GM21526 (cell line): ENCODE measurements at regions not wholly inside any gene's neighbourhood (a gene's known extent, or its start where the extent isn't known, plus 50 kb on each side); places are given as distances from the start of the nearest gene placed in this dataset.
"Not testable (repeated sequence)": the region's sequence is repeated elsewhere in the genome, so short reads cannot be mapped to it uniquely, and the experiment has no call there.

ENCODE experiments used
- ATAC-seq: cut with Tn5 transposase; IDR thresholded peaks from one replicate; pipeline ENCODE4 v1.9.1; 2021; ENCODE audit warnings: moderate library complexity; ENCODE audit not compliant: unreplicated experiment, low FRiP score

DNA sequence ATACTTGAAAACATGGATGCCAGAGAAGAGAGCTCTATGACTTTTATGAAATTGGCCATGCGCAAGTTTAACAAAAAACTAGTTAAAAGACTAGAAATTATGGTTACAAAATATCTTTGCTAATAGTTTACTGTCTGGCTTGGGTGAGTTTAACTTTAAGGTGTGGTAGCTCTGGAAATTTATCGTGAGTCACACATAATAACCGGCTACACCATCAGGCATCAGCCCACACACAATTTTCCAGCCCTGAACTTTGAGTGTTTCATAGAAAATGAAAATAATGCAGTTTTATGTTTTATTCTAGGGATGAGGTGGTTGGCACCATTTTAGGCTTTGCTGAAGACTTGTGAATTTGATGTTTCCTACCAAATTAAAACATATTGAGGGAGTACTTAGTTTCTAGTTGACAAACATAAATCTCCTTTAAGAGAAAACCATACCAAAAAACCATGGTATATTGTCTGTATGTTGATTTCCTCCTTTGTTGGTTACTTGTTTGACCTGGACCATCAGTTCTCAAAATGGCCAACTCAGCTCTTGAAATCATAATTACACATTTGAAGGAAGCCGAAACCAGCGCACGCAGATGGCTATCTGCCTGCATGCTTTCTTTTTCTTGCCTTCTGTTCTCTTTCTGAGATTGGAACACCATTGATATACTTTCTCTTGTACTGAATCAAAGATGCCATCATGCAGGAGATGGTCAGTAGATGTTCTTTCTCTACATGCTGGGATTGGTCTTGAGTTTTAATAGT, 125.1 kb downstream of the AKAP11 start:
- ATAC-seq = no peak

DNA sequence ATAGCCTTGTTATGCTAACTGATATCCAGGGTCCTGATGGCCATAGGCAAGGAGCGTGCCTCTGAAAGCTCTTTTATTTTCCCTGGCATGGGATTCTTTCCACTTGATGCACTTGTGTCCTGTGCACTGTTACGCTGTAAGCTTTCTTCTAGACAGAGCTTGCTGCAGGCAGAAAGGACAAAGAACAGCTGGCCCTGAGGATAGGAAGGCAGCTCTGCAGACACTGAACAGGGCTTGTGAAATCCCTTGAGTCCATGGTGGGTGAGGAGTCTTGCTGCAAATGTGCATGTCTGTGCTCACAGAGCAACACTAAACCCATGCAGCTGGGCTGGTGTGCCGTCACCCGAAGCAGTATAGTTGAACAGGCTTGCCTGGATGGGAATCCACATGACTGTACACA, 126.6 kb downstream of the AKAP11 start:
- ATAC-seq = no peak

DNA sequence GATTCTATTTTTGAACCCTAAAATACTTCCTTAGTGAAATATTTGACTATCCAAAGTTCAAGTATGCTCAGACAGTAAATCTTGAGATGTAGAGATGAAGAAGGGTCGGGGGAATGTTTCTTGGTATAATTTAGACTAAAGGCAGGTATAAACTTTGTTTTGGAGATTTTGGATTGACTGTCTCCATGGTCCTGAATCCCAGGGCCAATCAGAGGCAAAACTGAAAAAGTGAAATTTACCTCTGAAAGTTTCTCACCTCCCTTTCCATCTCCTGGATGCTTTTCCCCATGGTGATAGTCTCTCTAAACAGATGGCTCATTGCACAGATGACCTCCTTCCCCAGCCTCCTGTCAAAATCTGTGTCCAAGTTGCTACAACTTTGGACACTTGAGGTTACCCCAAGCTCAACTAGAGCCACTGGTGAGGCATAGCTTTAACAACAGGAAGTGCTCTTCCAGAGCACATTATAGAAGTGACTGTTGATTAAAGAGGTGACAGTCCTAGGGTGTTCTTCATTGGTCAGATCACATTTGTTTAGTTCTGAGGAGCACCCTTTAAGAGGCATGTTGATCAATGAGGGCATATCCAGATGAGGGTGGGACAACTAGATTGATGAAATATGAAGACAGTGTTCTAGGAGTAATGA, 128.4 kb downstream of the AKAP11 start:
- no peak for ATAC-seq

DNA sequence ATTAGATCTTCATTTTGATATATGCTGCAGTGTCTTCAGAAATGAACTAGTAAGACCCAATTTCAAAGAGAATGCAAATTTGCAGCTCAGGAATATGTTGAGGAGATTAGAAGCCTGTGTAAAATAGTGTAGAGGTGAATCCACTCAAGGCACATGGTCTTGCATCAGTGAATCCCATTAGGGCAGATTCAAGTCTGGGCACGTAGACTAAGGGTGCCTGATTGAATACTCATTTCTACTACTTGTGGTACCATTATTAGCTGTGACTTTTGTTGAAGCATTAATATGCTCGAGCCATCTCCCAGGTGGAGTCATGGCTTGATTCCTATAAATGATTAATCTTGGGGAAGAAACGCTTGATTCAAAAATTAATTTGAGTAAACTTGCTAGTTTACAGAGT, 129.4 kb downstream of the AKAP11 start:
- no peak for ATAC-seq

DNA sequence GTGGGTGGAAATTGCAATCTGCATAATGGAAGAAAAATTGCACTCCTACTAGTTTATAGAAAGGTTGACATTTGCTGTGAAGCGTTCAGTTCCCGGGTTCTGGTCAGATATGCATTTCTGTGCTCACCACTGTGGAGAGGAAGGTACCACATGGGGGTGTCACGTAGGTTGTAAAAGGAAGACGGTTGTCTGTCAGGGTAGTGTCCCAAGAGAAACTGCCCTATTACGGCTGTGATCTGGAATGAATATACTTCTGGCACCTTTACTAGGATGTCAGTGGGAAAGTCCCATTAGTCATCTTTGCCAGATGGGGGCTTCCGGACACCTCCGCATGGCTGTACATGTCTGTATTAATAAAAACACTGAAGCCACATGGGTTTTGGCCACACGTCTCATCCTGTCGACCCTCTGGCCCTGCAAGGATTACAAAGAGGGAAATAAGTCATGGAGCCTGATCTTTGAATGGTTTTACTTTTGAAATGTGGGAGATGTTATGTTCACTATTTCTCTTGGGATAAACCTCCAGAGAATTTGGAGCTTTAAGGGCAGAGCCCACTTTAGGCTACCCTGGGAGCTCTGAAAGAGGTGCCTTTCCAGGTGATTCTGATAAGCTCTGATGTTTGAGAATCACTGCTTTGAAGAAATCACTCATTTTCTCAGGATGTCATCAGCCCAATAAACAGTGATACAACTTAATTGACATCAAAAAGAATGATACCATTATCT, 133.9 kb downstream of the AKAP11 start:
- peak; percentile 58 for ATAC-seq

DNA sequence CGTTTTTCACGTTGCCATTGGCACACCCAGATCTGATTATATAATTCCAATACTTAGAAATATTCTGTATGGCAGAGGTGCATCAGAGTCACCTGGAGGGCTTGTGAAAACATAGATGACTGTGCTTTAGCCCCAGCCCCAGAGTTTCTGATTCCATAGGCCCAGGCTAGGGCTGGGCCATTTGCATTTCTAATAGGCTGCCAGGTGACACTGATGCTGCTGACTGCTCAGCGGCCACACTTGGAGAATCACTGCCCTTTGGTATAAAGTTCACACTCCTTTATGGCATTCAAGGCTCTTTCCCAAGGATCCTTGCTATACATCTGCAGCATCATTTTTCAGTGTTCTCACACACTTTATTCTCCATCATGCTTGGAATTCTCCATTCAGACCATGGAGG, 137.1 kb downstream of the AKAP11 start:
- ATAC-seq = no peak

DNA sequence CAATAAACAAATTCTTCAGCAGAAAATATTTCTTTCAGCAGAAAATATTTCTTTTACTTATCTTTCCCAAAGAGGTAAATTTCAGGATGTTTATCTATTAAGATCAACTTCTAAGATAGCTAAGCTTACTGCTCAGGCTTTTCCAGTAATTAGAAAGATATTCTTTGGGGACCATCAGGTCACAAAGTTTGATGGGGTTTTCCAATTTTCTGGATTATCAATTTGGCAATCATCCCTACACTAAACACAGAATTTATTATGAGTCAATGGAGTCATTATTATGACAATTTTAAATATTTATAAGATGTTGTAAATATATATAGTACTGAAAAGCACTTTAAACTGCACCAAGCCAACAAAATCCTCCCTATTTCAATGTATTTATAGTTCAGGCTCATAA, 137.6 kb downstream of the AKAP11 start:
- no peak for ATAC-seq

DNA sequence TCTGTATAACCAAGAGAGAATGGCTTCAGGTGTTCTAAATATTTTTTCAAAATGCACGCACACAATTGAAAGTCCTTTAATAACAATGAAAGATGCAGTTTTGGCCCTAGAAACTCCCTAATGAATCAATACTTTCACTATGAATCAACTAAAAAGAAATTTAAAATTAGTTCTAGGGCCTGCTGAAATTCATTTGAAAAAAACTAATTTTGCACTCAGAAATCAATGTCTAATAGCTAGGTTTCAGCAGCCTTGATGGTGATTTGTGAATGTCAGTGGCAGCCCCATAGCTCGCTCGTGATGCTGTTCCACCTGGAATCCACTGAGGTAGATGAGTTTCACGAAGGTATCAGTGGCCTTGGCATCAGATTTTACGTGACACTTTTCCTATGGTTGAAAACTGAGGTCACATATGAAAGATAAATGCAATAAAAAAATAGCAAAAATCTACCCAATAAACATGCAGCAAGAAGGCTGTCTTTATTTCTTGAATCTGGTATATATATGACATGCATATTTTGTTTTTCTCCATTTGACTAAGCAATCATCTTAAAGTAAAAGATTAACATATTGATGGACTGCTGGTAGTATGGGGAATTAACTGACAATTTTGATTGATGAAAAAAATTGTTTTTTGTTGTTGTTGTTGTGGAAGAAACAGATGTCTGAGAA, 141.0 kb downstream of the AKAP11 start:
- peak; percentile 42 for ATAC-seq

DNA sequence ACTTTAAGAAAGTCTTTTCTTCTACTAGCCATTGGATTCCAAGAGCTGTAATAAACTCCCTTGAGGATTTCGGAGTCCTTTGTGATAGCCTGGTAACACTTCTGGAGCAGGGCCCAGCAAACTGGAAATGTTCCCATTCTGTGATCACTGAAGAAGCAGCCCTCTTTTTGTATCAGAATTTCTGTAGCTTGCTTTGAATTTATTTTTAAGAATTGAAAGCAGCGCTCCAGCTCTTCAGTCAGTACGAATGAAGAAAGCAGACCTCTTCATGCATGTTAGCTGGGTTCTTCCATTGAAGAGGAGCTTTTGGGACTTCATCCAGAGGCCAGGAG, 141.5 kb downstream of the AKAP11 start:
- ATAC-seq = no peak

DNA sequence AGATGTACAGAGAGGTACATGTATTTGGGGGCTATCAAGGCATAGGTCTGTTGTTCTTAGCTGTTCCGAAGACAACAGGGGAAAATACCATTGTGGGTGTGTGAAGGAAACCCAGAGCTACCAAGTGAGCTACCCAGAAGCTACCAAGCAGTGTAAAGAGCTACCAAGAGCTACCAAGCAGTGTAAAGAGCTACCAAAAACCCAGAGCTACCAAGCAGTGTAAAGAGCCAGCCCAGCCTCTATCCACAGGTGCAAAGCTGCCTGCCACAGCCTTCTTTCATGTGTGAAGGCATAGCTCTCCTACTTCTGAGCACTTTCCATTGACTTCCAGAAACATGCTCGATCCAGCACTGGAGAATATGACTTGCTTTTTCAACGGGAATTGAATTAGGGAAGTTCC, 145.7 kb downstream of the AKAP11 start:
- ATAC-seq = no peak

DNA sequence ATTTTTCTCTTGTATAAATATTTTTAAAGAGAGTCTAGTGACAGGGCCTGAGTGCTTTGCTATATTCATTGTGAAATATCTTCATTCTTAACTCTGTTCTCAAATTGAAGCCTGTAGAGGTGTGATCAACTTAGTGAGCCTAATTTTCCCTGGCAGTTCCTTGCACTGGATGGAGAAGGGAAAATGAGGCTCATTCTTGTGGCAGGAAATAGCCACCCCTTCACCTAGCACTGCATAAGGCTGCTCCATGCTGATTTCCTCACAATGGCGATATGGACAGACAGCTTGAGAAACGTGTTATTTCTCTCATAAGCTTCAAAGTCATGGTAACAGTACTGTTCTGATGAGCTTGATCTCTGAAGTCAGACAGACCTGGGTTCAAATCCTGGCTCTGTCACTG, 146.2 kb downstream of the AKAP11 start:
- no peak for ATAC-seq

DNA sequence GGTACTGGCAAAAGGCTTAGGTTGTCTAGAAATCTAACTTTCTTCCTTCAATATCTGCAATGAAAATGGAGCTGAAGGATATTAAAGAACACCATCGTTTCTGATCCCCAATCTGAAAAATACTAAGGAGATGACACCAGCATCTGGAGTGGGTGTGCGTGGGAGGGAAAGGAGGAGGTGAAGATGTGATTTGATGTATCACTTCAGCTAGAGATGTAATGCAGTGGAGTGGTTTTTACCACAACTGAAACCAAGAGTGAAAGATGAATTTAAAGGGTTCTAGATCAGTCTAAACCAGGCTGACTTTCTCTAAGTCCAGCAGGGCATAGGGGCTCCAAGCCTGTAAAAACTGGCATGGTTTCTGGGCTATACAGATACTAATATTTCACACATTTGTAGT, 148.4 kb downstream of the AKAP11 start:
- peak; percentile 71 for ATAC-seq

DNA sequence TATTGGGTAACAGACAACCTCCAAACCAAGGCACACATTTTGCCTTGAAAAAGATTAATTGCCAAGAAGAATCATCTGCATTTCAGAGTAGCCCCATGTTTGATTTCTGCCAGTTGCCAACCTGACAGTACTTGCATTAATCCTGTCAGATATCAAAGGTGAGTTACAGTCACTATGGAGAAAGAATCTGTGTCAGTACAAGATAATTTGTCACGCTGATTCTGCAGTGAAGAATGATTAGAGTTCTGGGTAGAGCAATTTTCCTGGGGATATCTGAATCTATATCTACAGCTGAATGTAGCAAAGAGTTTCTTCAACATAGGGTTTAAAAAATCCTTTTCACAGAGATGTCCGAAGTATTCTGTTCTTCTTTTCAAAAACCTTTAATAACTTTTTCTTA, 150.7 kb downstream of the AKAP11 start:
- ATAC-seq = no peak

DNA sequence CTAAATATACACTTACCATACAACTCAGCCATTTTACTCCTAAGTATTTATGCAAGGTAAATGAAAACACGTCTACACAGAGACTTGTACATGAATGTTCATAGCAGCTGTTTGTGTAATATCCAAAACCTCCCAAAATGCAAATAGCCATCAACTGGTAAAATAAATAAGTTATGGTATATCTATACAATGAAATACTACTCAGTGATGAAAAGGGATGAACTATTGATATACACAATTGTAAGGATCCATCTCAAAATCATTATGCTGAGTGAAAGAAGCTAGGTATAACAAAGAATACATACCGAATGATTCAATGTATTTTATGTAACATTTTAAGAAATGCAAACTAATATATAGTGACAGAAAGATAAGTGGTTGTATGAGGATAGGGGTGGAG, 149.8 kb upstream of the TNFSF11 start:
- no peak for ATAC-seq

DNA sequence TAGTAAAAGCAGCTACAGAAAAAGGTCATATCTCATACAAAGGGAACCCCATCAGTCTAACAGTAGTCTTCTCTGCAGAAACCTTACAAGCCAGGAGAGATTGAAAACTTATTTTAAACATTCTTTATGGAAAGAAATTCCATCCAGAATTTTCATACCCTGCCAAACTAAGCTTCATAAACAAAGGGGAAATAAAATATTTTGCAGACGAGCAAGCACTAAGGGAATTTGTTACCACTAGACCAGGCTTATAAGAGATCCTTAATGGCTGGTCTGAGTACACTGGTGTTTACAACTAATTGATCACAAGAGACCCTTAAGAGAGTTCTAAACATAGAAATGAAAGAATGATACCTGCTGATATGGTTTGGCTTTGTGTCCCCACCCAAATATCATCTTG, 128.6 kb upstream of the TNFSF11 start:
- ATAC-seq = no peak

DNA sequence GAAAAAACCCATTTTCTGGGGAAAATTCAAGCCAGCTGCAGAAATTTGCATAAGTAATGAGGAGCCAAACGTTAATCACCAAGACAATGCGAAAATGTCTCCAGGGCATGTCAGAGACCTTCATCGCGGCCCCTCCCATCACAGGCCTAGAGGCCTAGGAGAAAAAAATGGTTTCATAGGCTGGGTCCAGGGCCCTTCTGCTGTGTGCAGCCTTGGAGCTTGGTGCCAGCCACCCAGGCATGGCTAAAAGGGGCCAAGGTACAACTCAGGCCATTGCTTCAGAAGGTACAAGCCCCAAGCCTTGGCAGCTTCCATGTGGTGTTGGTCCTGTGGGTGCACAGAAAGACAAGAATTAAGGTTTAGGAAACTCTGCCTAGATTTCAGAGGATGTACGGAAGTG, 127.4 kb upstream of the TNFSF11 start:
- ATAC-seq = not testable (repeated sequence)

DNA sequence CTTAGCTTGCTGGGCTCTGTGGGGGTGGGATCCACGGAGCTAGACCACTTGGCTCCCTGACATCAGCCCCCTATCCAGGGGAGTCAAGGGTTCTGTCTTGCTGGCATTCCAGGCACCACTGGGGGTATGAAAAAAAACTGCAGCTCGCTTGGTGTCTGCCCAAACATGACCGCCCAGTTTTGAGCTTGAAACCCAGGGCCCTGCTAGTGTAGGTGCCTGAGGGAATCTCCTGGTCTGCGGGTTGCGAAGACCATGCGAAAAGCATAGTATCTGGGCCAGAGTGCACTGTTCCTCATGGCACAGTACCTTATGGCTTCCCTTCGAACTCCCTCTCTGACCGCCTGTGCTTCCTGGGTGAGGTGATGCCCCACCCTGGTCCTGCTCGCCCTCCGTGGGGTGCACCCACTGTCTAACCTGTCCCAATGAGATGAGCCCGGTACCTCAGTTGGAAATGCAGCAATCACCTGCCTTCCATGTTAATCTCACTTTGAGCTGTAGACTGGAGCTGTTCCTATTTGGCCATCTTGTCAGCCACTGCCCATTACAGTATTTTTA, 120.8 kb upstream of the TNFSF11 start:
- ATAC-seq = no peak

DNA sequence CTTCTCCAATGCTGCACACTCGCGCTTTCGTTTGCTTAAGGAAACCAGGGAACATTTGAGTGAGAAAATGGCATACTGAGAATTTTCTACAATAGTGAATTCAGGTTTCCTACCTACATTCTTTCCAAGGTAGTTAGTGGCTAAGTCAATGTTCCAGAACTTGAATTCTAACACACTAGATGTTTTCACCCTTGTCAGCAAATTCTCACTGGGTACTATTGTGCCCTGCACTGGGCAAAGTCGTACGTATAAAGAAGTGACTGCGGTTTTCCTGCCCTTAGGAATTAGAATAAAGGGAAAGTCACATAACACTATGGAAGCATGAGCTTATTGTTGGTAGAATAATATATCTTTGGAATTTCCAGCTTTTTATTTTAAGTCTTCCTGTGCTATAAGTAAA, 119.2 kb upstream of the TNFSF11 start:
- ATAC-seq = no peak

DNA sequence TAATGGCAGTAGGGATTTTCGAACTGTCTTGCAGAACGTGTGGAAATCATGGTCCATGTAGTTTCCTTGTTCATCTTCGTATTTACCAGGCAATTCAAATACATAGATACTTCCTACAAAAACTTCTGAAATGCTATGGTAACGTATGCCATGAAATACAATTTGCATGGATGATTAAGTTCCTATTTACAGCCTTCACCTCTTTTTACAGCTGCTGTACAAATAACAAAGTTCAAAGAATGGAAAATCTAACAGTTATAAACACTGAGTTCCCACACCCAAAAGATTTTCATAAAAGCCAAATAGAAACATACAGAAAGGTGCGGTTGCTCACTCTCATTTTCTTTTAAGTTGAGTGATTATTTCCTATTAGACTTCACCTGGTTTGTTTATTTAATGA, 115.8 kb upstream of the TNFSF11 start:
- no peak for ATAC-seq

DNA sequence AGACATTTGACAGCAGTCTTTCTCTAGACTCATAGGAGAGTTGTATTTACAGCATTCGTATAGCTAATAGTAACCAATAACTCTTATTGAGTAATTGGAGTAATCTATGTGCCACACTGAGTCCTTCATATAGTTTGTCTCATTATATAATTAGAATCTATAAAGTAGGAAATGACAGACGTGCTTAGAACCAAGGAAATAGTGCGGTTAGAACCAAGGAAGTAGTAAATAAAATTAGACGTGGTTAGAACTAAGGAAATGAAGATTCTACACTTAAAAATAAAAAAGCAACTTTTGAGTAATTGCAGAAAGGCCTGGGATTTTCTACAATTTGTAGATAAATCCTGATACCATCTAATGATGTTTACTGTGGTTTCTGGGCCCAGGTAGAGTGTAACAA, 107.8 kb upstream of the TNFSF11 start:
- ATAC-seq = no peak

DNA sequence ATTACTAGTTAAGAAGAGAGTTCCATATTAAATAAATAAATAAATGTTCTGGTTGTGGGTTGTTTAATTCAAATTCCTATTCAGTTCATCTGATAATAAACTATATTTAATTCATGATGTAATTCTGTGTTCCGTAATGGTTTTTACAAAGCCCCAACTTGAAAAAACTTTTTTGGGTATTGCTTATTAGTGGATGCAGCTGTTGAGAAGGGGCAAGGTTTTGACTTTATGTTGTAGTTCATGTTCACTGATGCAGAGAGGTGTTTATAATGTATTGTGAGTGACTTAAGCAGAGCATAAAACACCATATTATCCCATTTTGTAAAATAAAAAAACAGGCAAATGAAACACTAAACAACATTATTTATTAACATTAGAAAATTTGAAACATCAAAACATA, 107.3 kb upstream of the TNFSF11 start:
- ATAC-seq = no peak
